Neural progenitor cell (in vitro differentiated cells): ENCODE measurements at regions not wholly inside any gene's neighbourhood (a gene's known extent, or its start where the extent isn't known, plus 50 kb on each side); places are given as distances from the start of the nearest gene placed in this dataset.

Source experiments
- DNase-seq: peaks from one replicate; pipeline ENCODE4 v3.0.0-alpha.2; 2016; ENCODE audit warnings: low spot score
- H2AFZ ChIP-seq: fragments of 200-600 bp; sonication (generic); replicated peaks from 2 replicates; pipeline ENCODE4 v1.6.1; 2016; ENCODE audit warnings: antibody characterized with exemption
- H3F3A ChIP-seq: fragments of 200-600 bp; sonication (generic); 2 replicates; pipeline ENCODE4 v1.6.1; 2016; ENCODE audit warnings: antibody characterized with exemption, low read depth
- H3K27ac ChIP-seq: fragments of 200-600 bp; sonication (generic); 2 replicates; pipeline ENCODE4 v1.5.1; 2016; ENCODE audit warnings: mild to moderate bottlenecking
- H3K27me3 ChIP-seq: fragments of 200-600 bp; sonication (generic); 2 replicates; pipeline ENCODE4 v1.6.1; 2016; ENCODE audit warnings: mild to moderate bottlenecking, moderate library complexity
- H3K36me3 ChIP-seq: fragments of 200-600 bp; sonication (generic); 2 replicates; pipeline ENCODE4 v1.5.1; 2016
- H3K4me1 ChIP-seq: fragments of 200-600 bp; sonication (generic); 2 replicates; pipeline ENCODE4 v1.6.1; 2016; ENCODE audit warnings: mixed run types
- H3K4me2 ChIP-seq: fragments of 200-600 bp; sonication (generic); 2 replicates; pipeline ENCODE4 v1.6.1; 2016
- H3K4me3 ChIP-seq: fragments of 200-600 bp; sonication (generic); 2 replicates; pipeline ENCODE4 v1.5.1; 2016
- H3K79me2 ChIP-seq: fragments of 200-600 bp; sonication (generic); 2 replicates; pipeline ENCODE4 v1.6.1; 2016; ENCODE audit warnings: low read depth
- H3K9ac ChIP-seq: fragments of 200-600 bp; sonication (generic); 2 replicates; pipeline ENCODE4 v1.6.1; 2016
- H3K9me3 ChIP-seq: fragments of 200-600 bp; sonication (generic); 2 replicates; pipeline ENCODE4 v1.5.1; 2016; ENCODE audit warnings: low read depth
- H4K20me1 ChIP-seq: fragments of 200-600 bp; sonication (generic); 2 replicates; pipeline ENCODE4 v1.6.1; 2016; ENCODE audit warnings: low read depth
- H3K27ac Mint-ChIP-seq: 3 replicates; pipeline ENCODE4 v1.8.0; 2021; ENCODE audit warnings: mixed read lengths
- H3K27me3 Mint-ChIP-seq: 2 replicates; pipeline ENCODE4 v1.8.0; 2022; ENCODE audit warnings: low read depth, mild to moderate bottlenecking, inconsistent platforms, moderate library complexity, mixed read lengths; ENCODE audit not compliant: insufficient read depth
- H3K36me3 Mint-ChIP-seq: 3 replicates; pipeline ENCODE4 v1.8.0; 2021; ENCODE audit warnings: mixed read lengths
- H3K4me1 Mint-ChIP-seq: 3 replicates; pipeline ENCODE4 v1.8.0; 2021; ENCODE audit warnings: mixed read lengths
- H3K4me3 Mint-ChIP-seq: 3 replicates; pipeline ENCODE4 v1.8.0; 2021; ENCODE audit warnings: mild to moderate bottlenecking, moderate library complexity, mixed read lengths
- H3K9me3 Mint-ChIP-seq: 3 replicates; pipeline ENCODE4 v1.8.0; 2020; ENCODE audit warnings: mixed read lengths
- EZH2 ChIP-seq: fragments of 200-600 bp; sonication (generic); IDR thresholded peaks from 2 replicates; pipeline ENCODE4 v1.6.1; 2017; ENCODE audit warnings: antibody characterized with exemption, mild to moderate bottlenecking, moderate library complexity
- EZH2phosphoT487 ChIP-seq: fragments of 200-600 bp; sonication (generic); IDR thresholded peaks from 2 replicates; pipeline ENCODE4 v1.6.1; 2017; ENCODE audit warnings: antibody characterized with exemption
- TF ChIP-seq, protein P1 (sequence below): fragments of 200-600 bp; sonication (generic); IDR thresholded peaks from 2 replicates; pipeline ENCODE4 v1.5.1; 2017; ENCODE audit warnings: antibody characterized with exemption, mild to moderate bottlenecking

DNA sequence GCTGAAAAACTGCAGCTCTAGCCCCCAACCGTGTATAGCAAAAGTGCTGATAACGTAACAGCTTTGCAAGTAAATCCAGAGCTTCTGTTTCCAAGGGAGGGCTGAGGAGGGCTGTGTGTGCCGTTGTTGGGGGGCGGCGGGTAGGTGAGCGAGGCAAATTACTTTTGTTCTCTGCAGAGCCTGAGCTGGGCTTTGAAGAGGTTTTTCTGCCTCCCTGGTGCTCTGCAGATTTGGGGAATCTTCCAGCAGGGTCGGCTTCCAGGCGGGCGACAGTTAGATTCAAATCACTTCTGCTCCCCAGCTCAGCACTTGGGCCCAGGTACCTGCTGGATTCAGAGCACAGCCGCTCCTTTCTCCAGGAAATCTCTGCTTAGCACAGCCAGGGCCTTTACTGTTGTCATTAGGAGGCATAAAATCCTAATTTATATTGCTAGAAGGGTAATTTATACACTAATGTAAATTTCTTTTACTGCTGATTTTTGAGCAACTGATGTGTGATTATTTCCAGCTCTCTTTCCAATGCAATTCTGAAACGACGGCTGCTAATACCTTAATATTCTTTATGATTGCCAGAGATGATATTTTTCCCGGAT, 442.4 kb downstream of the TYW1 start:
- Mint-ChIP-seq H3K27ac (peak overlapping the region; percentile 93), H3K27me3 (peaks cover 6% of the 10 kb centered on the region), H3K4me1 (peaks cover 26% of the 10 kb centered on the region), H3K9me3 (peaks cover 13% of the 10 kb centered on the region), H3K36me3 (no peaks in the 10 kb centered on the region), H3K4me3 (peak overlapping the region; percentile 5)
- TF ChIP-seq, protein P1, sequence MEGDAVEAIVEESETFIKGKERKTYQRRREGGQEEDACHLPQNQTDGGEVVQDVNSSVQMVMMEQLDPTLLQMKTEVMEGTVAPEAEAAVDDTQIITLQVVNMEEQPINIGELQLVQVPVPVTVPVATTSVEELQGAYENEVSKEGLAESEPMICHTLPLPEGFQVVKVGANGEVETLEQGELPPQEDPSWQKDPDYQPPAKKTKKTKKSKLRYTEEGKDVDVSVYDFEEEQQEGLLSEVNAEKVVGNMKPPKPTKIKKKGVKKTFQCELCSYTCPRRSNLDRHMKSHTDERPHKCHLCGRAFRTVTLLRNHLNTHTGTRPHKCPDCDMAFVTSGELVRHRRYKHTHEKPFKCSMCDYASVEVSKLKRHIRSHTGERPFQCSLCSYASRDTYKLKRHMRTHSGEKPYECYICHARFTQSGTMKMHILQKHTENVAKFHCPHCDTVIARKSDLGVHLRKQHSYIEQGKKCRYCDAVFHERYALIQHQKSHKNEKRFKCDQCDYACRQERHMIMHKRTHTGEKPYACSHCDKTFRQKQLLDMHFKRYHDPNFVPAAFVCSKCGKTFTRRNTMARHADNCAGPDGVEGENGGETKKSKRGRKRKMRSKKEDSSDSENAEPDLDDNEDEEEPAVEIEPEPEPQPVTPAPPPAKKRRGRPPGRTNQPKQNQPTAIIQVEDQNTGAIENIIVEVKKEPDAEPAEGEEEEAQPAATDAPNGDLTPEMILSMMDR = no peak
- TF ChIP-seq EZH2 (no peak), EZH2phosphoT487 (no peak)
- Histone ChIP-seq H3K27me3 (no peaks in the 10 kb centered on the region), H3K36me3 (no peaks in the 10 kb centered on the region), H3K4me1 (peaks cover 25% of the 10 kb centered on the region), H2AFZ (peak overlapping the region; percentile 59), H3F3A (peaks cover 22% of the 10 kb centered on the region), H3K79me2 (no peaks in the 10 kb centered on the region), H4K20me1 (no peaks in the 10 kb centered on the region), H3K4me3 (no peak overlapping the region), H3K27ac (peak overlapping the region; percentile 89), H3K9ac (no peak overlapping the region), H3K9me3 (no peaks in the 10 kb centered on the region), H3K4me2 (peak overlapping the region; percentile 64)
- DNase-seq = peak; percentile 50

GRCh38 chr7:67440321-67440720, 443.7 kb downstream of the TYW1 start:
- no peak overlapping the region for H3K27ac ChIP-seq
- peak overlapping the region; percentile 64 for H3K4me2 ChIP-seq
- Mint-ChIP-seq H3K4me3 (no peak overlapping the region), H3K36me3 (no peaks in the 10 kb centered on the region), H3K27ac (no peak overlapping the region), H3K4me1 (peaks cover 26% of the 10 kb centered on the region), H3K9me3 (peaks cover 17% of the 10 kb centered on the region), H3K27me3 (peaks cover 6% of the 10 kb centered on the region)
- H3K4me1 ChIP-seq = peaks cover 27% of the 10 kb centered on the region
- H3K36me3 ChIP-seq = no peaks in the 10 kb centered on the region
- no peaks in the 10 kb centered on the region for H3K79me2 ChIP-seq
- peaks cover 25% of the 10 kb centered on the region for H3F3A ChIP-seq
- H2AFZ ChIP-seq = no peak overlapping the region
- H3K9ac ChIP-seq = no peak overlapping the region
- H3K4me3 ChIP-seq = no peak overlapping the region
- DNase-seq = no peak
- H4K20me1 ChIP-seq = no peaks in the 10 kb centered on the region
- TF ChIP-seq EZH2 = no peak
- no peak for TF ChIP-seq EZH2phosphoT487
- TF ChIP-seq, protein P1 = no peak
- H3K27me3 ChIP-seq = no peaks in the 10 kb centered on the region
- H3K9me3 ChIP-seq = no peaks in the 10 kb centered on the region

- peaks cover 10% of the 10 kb centered on the region for H3K4me1 Mint-ChIP-seq
- H3K9me3 Mint-ChIP-seq = peaks cover 9% of the 10 kb centered on the region
- no peak overlapping the region for H2AFZ ChIP-seq
These were observed 449.1 kb downstream of the TYW1 start for GRCh38 chr7:67445728-67446127.

More at GRCh38 chr7:67445728-67446127, 449.1 kb downstream of the TYW1 start:
- H3K4me1 ChIP-seq = peaks cover 13% of the 10 kb centered on the region
- H3K27me3 Mint-ChIP-seq = peaks cover 11% of the 10 kb centered on the region
- no peaks in the 10 kb centered on the region for H4K20me1 ChIP-seq
- no peak overlapping the region for H3K9ac ChIP-seq
- peak overlapping the region; percentile 60 for H3K27ac ChIP-seq
- no peak overlapping the region for H3K4me3 ChIP-seq
- H3K4me2 ChIP-seq = peak overlapping the region; percentile 55
- H3K9me3 ChIP-seq = no peaks in the 10 kb centered on the region
- no peaks in the 10 kb centered on the region for H3K36me3 Mint-ChIP-seq
- no peak overlapping the region for H3K4me3 Mint-ChIP-seq
- peak; percentile 66 for DNase-seq
- H3K27ac Mint-ChIP-seq = no peak overlapping the region
- H3F3A ChIP-seq = peaks cover 16% of the 10 kb centered on the region
- H3K27me3 ChIP-seq = no peaks in the 10 kb centered on the region
- TF ChIP-seq EZH2 (no peak), EZH2phosphoT487 (no peak)
- TF ChIP-seq, protein P1 = no peak
- no peaks in the 10 kb centered on the region for H3K79me2 ChIP-seq
- no peaks in the 10 kb centered on the region for H3K36me3 ChIP-seq
